OCI-LY1 (cell line): ENCODE measurements at regions not wholly inside any gene's neighbourhood (a gene's known extent, or its start where the extent isn't known, plus 50 kb on each side); places are given as distances from the start of the nearest gene placed in this dataset.

Source experiments
- CTCF ChIP-seq: fragments of 200-600 bp; sonication (generic), shearing (Covaris generic); IDR thresholded peaks from 2 replicates; pipeline ENCODE4 v1.5.1; 2017; ENCODE audit warnings: mild to moderate bottlenecking, antibody characterized with exemption, low read length, moderate library complexity, mixed read lengths
- EZH2 ChIP-seq: fragments of 200-600 bp; sonication (generic), shearing (Covaris generic); IDR thresholded peaks from 2 replicates; pipeline ENCODE4 v1.8.0; 2017; ENCODE audit warnings: borderline replicate concordance, mixed run types, mild to moderate bottlenecking, antibody characterized with exemption, low read length, moderate library complexity, mixed read lengths

GRCh38 chr12:18908191-18908590, 170.3 kb downstream of the CAPZA3 start:
- TF ChIP-seq CTCF (no peak), EZH2 (no peak)
